H9 (cell line): ENCODE measurements at regions not wholly inside any gene's neighbourhood (a gene's known extent, or its start where the extent isn't known, plus 50 kb on each side); places are given as distances from the start of the nearest gene placed in this dataset.

Experiments
- DNase-seq: peaks from one replicate; pipeline ENCODE4 v3.0.0-alpha.2; 2017
- H2AFZ ChIP-seq: one replicate; pipeline ENCODE4 v1.6.1; 2013; ENCODE audit warnings: mild to moderate bottlenecking, low read length, control low read depth, moderate library complexity
- H2AK5ac ChIP-seq: 2 replicates; pipeline ENCODE4 v1.6.1; 2013; ENCODE audit warnings: low read length, control low read depth, mixed read lengths; ENCODE audit not compliant: insufficient read length
- H2BK120ac ChIP-seq: one replicate; pipeline ENCODE4 v1.6.1; 2013; ENCODE audit warnings: low read depth, mild to moderate bottlenecking, low read length, control low read depth, inconsistent platforms; ENCODE audit not compliant: poor library complexity, severe bottlenecking
- H2BK12ac ChIP-seq: 2 replicates; pipeline ENCODE4 v1.6.1; 2013; ENCODE audit warnings: low read length, control low read depth, mixed read lengths, low read depth; ENCODE audit not compliant: insufficient read length
- H2BK15ac ChIP-seq: 2 replicates; pipeline ENCODE4 v1.6.1; 2013; ENCODE audit warnings: low read depth, low read length, control low read depth
- H2BK20ac ChIP-seq: one replicate; pipeline ENCODE4 v1.6.1; 2013; ENCODE audit warnings: low read depth, mild to moderate bottlenecking, low read length, control low read depth, inconsistent platforms; ENCODE audit not compliant: poor library complexity, severe bottlenecking
- H2BK5ac ChIP-seq: 2 replicates; pipeline ENCODE4 v1.6.1; 2013; ENCODE audit warnings: low read length, control low read depth, mixed read lengths; ENCODE audit not compliant: insufficient read length
- H3K14ac ChIP-seq: 2 replicates; pipeline ENCODE4 v1.6.1; 2013; ENCODE audit warnings: low read length, control low read depth; ENCODE audit not compliant: insufficient read depth
- H3K18ac ChIP-seq: 2 replicates; pipeline ENCODE4 v1.6.1; 2013; ENCODE audit warnings: low read depth, mild to moderate bottlenecking, mixed read lengths, low read length, control low read depth; ENCODE audit not compliant: insufficient read length
- H3K23ac ChIP-seq: 2 replicates; pipeline ENCODE4 v1.6.1; 2013; ENCODE audit warnings: low read length, control low read depth, mixed read lengths, low read depth; ENCODE audit not compliant: insufficient read length
- H3K23me2 ChIP-seq: 2 replicates; pipeline ENCODE4 v1.6.1; 2013; ENCODE audit warnings: low read depth, mild to moderate bottlenecking, mixed read lengths, low read length, control low read depth; ENCODE audit not compliant: insufficient read length, poor library complexity, severe bottlenecking
- H3K27ac ChIP-seq: 2 replicates; pipeline ENCODE4 v1.5.1; 2013; ENCODE audit warnings: low read length, control low read depth, mixed read lengths, low read depth; ENCODE audit not compliant: insufficient read length
- H3K27me3 ChIP-seq: 2 replicates; pipeline ENCODE4 v1.6.1; 2013; ENCODE audit warnings: low read length, control low read depth, inconsistent platforms; ENCODE audit not compliant: insufficient read depth
- H3K4ac ChIP-seq: 2 replicates; pipeline ENCODE4 v1.6.1; 2013; ENCODE audit warnings: low read depth, mild to moderate bottlenecking, control low read depth, inconsistent platforms, low read length, moderate library complexity
- H3K4me1 ChIP-seq: 2 replicates; pipeline ENCODE4 v1.6.1; 2013; ENCODE audit warnings: low read length, control low read depth, inconsistent platforms; ENCODE audit not compliant: insufficient read depth
- H3K4me2 ChIP-seq: 2 replicates; pipeline ENCODE4 v1.6.1; 2013; ENCODE audit warnings: low read length, control low read depth, mixed read lengths; ENCODE audit not compliant: insufficient read length, insufficient read depth
- H3K56ac ChIP-seq: 2 replicates; pipeline ENCODE4 v1.6.1; 2013; ENCODE audit warnings: low read depth, mild to moderate bottlenecking, mixed read lengths, low read length, control low read depth; ENCODE audit not compliant: insufficient read length
- H3K79me1 ChIP-seq: 2 replicates; pipeline ENCODE4 v1.6.1; 2013; ENCODE audit warnings: low read depth, mild to moderate bottlenecking, moderate library complexity, low read length, control low read depth, inconsistent platforms; ENCODE audit not compliant: insufficient read depth, poor library complexity, severe bottlenecking
- H3K79me2 ChIP-seq: 2 replicates; pipeline ENCODE4 v1.6.1; 2013; ENCODE audit warnings: low read length, control low read depth, inconsistent platforms; ENCODE audit not compliant: insufficient read depth
- H3K9ac ChIP-seq: 2 replicates; pipeline ENCODE4 v1.6.1; 2013; ENCODE audit warnings: low read length, control low read depth, mixed read lengths; ENCODE audit not compliant: insufficient read length; ENCODE audit errors: extremely low read depth
- H3K9me3 ChIP-seq: one replicate; pipeline ENCODE4 v1.6.1; 2013; ENCODE audit warnings: low read depth, low read length, inconsistent platforms; ENCODE audit not compliant: control insufficient read depth
- H3T11ph ChIP-seq: one replicate; pipeline ENCODE4 v1.6.1; 2013; ENCODE audit warnings: mild to moderate bottlenecking, low read length, control low read depth, inconsistent platforms
- H4K20me1 ChIP-seq: one replicate; pipeline ENCODE4 v1.6.1; 2013; ENCODE audit not compliant: control insufficient read depth, insufficient read length, insufficient read depth
- H4K5ac ChIP-seq: 2 replicates; pipeline ENCODE4 v1.6.1; 2013; ENCODE audit warnings: low read depth, mild to moderate bottlenecking, mixed read lengths, low read length, control low read depth; ENCODE audit not compliant: insufficient read length
- H4K8ac ChIP-seq: replicated peaks from 2 replicates; pipeline ENCODE4 v1.6.1; 2013; ENCODE audit warnings: low read length, control low read depth, mixed read lengths, low read depth; ENCODE audit not compliant: insufficient read length
- H4K91ac ChIP-seq: 2 replicates; pipeline ENCODE4 v1.6.1; 2013; ENCODE audit warnings: low read depth, mild to moderate bottlenecking, moderate library complexity, mixed read lengths, low read length, control low read depth; ENCODE audit not compliant: insufficient read length
- H3K27ac Mint-ChIP-seq, 3 experiments: 2 replicates in 2 of 3; 3 replicates in 1 of 3; pipeline ENCODE4 v1.8.0; 2020 to 2021; ENCODE audit warnings: mixed read lengths in 3 of 3, mild to moderate bottlenecking in 1 of 3, moderate library complexity in 1 of 3
- H3K27me3 Mint-ChIP-seq: 2 replicates; pipeline ENCODE4 v1.8.0; 2021; ENCODE audit warnings: low read depth, mild to moderate bottlenecking, moderate library complexity, mixed read lengths
- H3K36me3 Mint-ChIP-seq, 3 experiments: 2 replicates in 2 of 3; 3 replicates in 1 of 3; pipeline ENCODE4 v1.8.0; 2020 to 2021; ENCODE audit warnings: low read depth in 3 of 3, mixed read lengths in 3 of 3; ENCODE audit not compliant: insufficient read depth in 1 of 3
- H3K4me1 Mint-ChIP-seq, 2 experiments: 2 replicates each; pipeline ENCODE4 v1.8.0; 2020; ENCODE audit warnings: mixed read lengths in 2 of 2
- H3K4me3 Mint-ChIP-seq, 2 experiments: 2 replicates in 1 of 2; 3 replicates in 1 of 2; pipeline ENCODE4 v1.8.0; 2020 to 2021; ENCODE audit warnings: mild to moderate bottlenecking in 2 of 2, mixed read lengths in 2 of 2, moderate library complexity in 1 of 2
- H3K9me3 Mint-ChIP-seq, 2 experiments: 2 replicates in 1 of 2; 3 replicates in 1 of 2; pipeline ENCODE4 v1.8.0; 2020; ENCODE audit warnings: mild to moderate bottlenecking in 2 of 2, mixed read lengths in 2 of 2, moderate library complexity in 1 of 2
- WGBS: extraction: QIAGEN DNeasy Blood & Tissue Kit; methylation state at CpG from one replicate; pipeline ENCODE4 v1.1.7; 2013; ENCODE audit warnings: missing lambda C conversion rate, low lambda C conversion rate, mixed read lengths; ENCODE audit not compliant: insufficient read length; ENCODE audit errors: extremely low coverage; 5-methylcytosine and 5-hydroxymethylcytosine counted together
- TF ChIP-seq, protein P1 (sequence below): fragments of 200-600 bp; sonication (generic); conservative IDR thresholded peaks from 3 replicates; pipeline ENCODE4 v1.8.0; 2021; ENCODE audit warnings: antibody characterized with exemption, mild to moderate bottlenecking

GRCh38 chr7:142598297-142598696 is 151.0 kb upstream of the PRSS1 start:
- Histone ChIP-seq H3K4ac (no peak overlapping the region), H2BK12ac (no peak overlapping the region), H3K18ac (no peak overlapping the region), H3K79me2 (no peaks in the 10 kb centered on the region), H2AFZ (no peak overlapping the region), H3K9ac (no peak overlapping the region), H2BK15ac (no peak overlapping the region), H2BK5ac (no peak overlapping the region), H2AK5ac (no peak overlapping the region), H3K14ac (no peak overlapping the region), H3K56ac (no peak overlapping the region), H3K9me3 (no peaks in the 10 kb centered on the region), H2BK120ac (no peak overlapping the region), H3K23me2 (no peaks in the 10 kb centered on the region), H3K4me1 (no peaks in the 10 kb centered on the region), H3K23ac (no peak overlapping the region), H3K27me3 (no peaks in the 10 kb centered on the region; the same call in 1 of the 2 replicates), H4K91ac (no peak overlapping the region), H3T11ph (no peak overlapping the region), H4K20me1 (no peaks in the 10 kb centered on the region), H4K5ac (no peak overlapping the region), H3K4me2 (no peak overlapping the region), H2BK20ac (no peak overlapping the region), H4K8ac (no peak overlapping the region), H3K27ac (no peak overlapping the region), H3K79me1 (no peaks in the 10 kb centered on the region)
- Mint-ChIP-seq H3K4me3 (no peak overlapping the region), H3K27me3 (peaks cover 19% of the 10 kb centered on the region), H3K36me3 (no peaks in the 10 kb centered on the region), H3K9me3 (no peaks in the 10 kb centered on the region; a peak in 1 of 5 replicates), H3K27ac (no peak overlapping the region), H3K4me1 (no peaks in the 10 kb centered on the region)
- TF ChIP-seq, protein P1, sequence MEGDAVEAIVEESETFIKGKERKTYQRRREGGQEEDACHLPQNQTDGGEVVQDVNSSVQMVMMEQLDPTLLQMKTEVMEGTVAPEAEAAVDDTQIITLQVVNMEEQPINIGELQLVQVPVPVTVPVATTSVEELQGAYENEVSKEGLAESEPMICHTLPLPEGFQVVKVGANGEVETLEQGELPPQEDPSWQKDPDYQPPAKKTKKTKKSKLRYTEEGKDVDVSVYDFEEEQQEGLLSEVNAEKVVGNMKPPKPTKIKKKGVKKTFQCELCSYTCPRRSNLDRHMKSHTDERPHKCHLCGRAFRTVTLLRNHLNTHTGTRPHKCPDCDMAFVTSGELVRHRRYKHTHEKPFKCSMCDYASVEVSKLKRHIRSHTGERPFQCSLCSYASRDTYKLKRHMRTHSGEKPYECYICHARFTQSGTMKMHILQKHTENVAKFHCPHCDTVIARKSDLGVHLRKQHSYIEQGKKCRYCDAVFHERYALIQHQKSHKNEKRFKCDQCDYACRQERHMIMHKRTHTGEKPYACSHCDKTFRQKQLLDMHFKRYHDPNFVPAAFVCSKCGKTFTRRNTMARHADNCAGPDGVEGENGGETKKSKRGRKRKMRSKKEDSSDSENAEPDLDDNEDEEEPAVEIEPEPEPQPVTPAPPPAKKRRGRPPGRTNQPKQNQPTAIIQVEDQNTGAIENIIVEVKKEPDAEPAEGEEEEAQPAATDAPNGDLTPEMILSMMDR = no peak
- no peak for DNase-seq
- WGBS = no CpG with 5 or more reads among the region's 6 CpGs
